ENCODE measurements at regions not wholly inside any gene's neighbourhood (a gene's known extent, or its start where the extent isn't known, plus 50 kb on each side); places are given as distances from the start of the nearest gene placed in this dataset.
"Not testable (repeated sequence)": the region's sequence is repeated elsewhere in the genome, so short reads cannot be mapped to it uniquely, and the experiment has no call there.

DNA sequence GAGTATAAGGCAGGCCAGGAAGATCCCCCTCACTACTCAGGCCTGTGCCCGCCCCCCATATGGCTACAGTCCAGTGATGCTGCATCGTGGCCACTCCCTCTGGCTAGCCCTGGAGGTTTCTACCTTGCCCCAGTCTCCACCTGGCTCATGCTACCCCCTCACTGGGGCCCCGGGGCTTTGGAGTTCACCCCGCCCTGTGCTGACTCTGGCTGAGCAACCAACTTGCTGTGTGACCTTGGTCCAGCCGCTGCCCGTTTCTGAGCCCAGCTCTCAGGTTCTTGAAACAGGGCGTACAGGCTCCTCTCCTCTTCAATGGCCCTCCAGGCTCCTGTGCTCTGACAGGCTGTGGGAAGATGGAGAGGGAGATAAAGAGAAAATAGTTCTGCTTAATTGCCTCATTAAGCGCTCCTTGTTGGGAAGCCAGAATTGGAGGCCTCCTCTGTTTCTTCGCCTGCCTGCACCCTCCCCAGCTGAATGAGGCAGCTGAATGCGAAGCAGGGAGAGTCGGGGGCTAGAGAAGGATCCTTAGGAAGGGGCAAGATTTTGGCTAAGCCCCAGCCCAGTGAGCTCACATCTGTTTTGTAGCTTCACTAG is 138.2 kb upstream of the NCOR2 start:
- peak; percentile 48 for DNase-seq

DNA sequence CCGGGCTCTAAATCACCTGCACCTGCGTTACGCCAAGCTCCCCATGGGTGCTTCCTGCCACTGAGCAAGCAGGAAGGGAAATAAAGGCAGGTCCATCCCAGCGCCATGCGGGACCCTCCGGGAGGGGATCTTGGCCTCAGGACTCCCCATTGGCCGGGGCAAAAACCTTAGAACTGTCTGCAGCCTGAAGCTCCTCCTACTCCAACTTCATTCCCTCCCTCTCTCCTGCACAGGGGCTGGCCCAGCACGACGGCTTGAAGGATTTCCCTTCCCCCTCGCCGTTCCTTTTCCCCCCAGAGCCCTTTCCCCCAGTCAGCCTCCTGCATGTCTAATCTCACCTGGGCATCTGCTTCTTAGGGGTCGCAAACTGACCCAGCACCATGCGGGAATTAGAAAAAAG is 137.2 kb upstream of the NCOR2 start:
- no peak for DNase-seq

DNA sequence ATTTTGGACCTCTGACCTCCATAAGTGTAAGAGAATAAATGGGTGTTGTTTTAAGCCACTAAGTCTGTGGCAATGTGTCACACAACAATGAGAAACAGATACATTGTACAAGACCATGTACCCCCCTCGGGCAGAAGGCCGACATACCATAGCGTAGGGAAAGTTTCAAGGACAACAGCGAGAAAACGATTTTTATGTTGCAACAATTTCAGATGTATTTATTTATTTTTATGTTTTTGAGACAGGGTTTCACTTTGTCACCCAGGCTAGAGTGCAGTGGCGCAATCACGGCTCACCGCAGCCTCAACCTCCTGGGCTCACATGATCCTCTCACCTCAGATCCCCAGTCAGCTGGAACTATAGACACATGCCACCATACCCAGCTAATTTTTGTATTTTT is 136.4 kb upstream of the NCOR2 start:
- no peak for DNase-seq

DNA sequence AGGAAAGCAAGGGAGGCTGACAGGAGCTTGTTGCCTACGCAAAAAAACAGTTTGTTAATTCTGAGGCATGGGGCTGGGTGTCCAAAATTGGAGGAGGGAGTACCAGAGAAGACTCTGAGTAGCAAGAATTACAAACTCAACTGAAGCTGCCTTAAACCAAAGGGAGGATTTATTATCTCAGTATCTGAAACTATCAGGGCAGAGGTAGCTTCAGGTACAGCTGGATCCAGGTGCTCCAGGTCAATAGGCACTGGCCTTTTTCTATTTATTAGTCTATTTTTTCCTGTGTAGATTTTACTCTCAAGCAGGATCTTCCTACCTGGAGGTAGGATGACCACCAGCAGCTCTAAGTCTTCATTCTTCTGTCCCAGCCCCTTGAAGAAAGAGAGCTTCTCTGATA is 135.3 kb upstream of the NCOR2 start:
- DNase-seq: no peak

DNA sequence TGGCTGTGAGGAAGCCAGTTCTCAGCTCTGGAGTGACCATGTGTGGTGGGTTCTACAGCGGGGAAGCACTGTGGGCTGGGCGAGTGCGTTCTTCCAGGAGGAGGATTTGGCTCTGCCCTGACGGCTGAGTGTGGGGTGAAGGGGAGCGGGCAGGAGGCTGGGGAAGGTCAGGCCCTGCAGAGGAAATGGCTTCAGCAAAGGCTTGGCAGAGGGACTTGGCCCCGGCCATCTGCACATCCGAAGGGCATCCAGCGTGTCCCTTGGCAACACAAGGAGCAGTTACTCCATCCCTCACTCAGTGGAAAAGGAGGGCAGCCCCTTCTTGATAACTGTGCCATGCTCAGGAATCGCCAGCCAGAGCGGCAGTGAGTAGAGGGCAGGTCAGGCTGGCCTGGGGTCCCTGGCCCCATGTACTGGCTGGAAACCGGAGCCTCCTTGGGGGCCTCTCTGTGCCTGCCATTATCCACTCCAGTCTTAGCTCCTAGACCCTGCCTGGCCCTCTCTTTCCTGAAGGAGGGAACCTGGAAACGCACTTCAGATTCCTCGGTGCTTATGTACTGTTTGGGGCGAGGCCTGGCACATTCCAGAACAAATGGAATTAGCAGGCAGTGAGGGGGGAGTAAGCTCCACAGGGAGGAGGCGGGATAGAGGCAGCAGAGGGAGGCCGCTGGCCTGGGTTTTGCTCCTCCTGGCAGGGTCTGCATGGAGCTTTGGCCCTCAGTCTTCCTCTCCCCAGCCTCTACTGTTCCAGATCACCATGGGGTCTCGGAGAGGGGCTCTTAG is 133.6 kb upstream of the NCOR2 start:
- DNase-seq: no peak

DNA sequence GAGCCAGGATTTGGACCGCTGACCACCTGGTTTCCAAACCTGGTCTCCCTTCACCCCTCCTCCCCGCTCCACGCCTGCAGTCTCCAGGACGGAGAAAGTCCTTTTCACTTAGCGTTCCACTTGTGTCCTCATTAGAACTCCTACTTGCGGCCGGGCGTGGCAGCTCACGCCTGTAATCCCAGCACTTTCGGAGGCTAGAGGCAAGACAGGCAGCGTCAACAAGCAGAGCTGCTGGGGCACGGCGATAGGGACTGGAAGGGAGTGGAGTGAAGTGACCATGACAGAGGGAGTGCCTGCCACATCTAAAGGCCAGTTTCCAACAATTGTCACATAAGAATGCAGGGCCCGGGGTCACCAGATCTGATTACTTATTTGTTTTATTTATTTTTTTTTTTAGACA is 132.5 kb upstream of the NCOR2 start:
- DNase-seq: no peak

DNA sequence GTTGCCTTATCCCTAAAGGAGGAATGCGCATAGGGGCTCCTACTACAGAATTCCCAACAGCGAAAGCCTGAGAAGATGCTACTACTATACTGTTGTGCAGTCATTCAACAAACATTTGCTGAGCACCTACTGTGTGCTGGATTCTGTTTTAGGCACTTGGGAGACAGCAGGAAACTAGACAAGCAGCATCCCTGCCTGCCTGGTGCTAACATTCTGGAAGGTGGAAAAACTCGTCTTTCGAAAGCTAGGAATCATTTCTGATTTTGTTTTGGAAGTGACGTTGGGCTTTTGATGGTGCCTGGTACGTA is 131.5 kb upstream of the NCOR2 start:
- DNase-seq: no peak

DNA sequence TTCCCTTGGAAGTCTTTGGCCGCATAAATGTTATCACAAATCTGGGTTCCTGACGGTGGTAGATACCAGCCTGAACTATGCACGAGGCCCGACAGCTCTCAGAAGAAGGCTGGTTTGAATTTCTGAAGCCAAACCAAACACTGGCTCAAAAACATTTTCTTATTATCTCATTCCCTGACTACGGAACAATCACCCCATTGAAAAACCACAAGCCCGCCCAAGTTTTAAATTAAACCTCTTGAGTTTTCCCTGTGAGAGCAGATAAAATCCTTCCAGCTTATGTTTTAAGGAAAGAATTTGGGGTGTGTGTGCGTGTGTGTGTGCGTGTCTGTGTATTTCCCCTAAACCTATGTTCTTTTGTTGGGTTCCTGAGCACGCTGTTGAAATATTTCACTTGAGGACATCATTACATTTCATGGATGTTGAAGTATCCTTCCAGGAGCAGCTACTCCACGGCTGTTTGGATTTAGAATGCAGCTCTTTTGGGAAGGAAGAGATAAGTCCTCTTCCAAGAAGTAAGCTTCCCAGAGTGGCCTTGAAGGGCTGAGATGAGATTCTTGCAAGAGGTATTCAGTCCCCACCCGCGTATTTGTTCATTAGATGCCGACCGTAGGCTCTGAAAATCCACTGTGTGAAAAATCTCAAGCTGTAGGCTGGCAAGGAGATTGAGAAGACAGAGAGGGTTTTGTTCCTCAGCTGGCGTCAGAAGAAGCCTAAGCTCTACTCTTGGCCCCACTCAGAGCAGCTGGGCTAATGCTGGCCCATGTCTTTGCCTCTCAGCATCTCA is 131.0 kb upstream of the NCOR2 start:
- DNase-seq: no peak

DNA sequence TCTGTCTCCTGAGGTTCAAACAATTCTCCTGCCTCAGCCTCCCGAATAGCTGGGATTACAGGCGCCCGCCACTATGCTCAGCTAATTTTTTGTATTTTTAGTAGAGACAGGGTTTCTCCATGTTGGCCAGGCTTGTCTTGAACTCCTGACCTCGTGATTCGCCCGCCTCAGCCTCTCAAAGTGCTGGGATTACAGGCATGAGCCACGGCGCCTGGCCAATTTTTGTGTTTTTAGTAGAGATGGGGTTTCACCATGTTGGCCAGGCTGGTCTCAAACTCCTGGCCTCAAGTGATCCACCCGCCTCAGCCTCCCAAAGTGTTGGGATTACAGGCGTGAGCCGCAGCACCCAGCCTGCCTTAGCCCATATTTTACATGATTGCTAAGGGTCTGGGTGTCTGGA is 130.3 kb upstream of the NCOR2 start:
- not testable (repeated sequence) for DNase-seq

DNA sequence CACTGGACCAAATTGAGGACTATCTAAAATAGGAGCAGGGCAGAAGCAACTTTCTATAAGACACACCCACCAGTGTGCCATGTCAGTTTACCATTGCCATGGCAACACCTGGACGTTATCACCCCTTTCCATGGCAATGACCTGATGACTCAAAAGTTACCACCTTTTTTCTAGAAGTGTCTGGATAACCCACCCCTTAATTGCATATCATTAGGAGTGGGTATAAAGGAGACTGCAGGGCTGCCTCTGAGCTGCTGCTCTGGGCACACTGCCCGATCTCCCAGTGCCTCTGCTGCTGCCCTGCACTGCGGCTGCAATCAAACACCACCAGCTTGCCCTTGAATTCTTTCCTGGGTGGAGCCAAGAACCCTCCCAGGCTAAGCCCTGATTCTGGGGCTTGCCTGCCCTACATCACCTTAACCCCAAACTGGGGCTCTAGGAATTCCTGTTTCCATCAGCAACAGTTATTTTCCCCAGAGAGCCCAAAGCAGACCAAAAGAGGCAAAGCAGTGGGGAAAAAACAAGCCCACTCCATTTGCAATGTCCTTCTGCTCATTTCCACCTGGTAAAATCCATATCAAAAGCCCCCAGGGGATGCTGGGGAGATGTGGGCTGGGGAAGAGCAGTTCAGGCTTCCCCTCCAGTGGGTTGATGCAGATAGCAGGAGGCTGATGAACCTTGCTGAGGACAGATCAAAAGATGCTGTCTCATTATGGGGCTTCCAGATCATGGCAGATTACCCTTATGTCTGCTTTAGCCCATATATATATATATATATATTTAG is 129.5 kb upstream of the NCOR2 start:
- no peak for DNase-seq

DNA sequence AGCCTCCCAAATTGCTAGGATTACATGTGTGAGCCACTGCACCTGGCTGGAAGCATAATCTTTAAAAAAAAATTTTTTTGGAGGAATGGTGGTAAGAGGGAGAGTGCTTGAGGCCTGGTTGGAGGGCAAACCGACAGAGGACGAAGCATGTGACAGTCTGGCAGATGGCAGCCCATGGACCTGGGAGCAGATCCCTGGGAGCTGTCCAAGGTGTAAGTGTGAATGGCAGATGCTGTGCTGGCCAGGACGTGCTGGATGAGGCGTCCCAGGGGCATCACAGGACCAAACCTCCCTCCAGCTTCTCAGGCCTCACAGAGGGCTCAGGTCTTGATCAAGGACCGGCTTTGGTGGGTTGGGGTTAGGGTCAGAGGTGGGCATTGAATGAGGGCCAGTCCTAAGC is 128.4 kb upstream of the NCOR2 start:
- no peak for DNase-seq

DNA sequence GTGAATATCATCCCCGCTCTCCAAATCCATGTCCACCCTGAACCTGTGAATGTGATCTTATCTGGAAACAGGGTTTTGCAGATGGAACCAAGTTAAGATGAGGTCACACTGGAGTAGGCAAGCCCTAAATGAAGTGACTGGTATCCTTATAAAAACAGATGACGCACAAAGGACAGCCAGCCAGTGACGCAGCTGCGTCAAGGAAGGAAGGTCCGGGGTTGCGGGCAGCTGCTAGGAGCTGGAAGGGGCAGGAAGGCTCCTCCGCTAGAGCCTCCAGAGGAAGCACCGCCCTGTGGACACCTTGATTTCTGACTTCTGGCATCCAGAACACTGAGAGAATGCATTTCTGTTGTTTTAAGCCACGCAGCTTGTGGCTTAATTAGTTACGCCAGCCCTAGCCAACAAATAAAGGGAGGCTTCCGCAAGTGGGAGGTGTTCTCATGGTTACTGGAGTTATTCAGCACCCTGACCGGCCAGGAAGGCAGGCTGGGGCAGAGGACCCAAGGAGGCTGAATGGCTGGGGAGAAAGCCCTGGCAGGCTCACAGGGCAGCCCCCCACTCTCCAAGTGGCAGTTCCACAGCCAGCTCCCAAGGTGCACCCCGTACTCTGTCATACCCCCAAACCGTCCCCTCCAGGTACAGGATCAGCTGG is 127.6 kb upstream of the NCOR2 start:
- no peak for DNase-seq

DNA sequence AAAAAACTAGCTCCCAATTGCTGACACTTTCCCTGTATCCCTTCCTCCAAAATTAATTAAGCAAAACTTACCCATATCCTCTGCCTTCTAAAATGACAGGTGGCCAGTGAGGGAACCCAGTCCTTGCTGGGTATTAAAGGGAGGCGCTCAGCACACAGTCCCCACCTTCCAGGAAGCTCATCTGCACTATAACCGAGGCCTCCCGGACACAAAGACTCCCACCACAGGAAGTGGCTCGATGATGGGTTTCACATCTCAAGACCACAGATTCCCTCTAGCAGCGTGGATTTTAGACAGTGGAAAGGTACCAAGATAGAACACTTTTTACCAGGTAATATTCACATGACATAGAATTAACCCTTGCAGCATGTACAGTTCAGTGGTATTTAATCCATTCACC is 126.8 kb upstream of the NCOR2 start:
- DNase-seq: no peak

DNA sequence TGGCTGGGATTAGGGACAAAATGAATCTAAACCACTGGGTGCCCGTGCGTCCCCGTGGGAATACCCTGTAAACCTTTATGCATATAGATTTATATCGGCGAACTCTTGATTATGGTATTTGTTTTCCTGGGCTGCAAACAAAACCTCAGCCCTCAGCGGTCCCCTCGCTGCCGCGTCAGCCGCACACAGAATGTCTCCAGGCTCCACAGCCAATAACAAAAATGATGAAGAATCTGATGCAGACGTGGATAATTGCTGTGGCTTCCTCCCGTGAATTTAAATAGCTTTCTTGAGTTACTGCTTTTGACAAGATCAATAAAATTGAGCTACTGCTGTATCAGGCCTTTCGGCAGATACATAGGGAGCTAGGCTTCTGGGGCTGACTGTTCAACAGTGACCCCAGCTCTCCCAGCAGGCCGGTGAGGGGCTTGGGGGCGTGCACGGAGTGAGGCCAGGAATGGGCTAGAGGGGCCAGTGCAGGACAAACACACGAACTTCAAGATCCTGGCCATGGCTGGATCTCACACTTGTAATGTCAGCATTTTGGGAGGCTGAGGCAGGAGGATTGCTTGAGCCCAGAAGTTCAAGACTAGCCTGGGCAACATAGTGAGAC is 125.8 kb upstream of the NCOR2 start:
- DNase-seq: no peak

DNA sequence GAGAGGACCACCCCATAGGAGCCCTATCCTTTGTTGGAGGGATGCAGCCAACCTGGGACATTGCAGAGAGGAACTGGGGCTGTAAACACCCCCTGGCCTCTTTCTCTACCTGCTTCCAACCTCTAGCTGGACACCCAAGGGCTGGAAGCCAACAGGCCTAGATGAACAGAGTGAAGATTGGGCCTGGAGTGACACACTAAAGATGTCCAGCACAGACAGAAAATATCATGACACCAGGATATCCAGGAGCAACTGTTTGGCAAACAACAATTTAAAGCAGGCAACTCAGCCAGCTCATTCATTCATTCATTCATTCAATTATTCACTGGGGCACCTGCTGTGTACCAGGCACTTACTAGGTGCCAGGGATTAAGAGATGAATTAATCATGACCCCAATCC is 125.0 kb upstream of the NCOR2 start:
- DNase-seq: no peak

DNA sequence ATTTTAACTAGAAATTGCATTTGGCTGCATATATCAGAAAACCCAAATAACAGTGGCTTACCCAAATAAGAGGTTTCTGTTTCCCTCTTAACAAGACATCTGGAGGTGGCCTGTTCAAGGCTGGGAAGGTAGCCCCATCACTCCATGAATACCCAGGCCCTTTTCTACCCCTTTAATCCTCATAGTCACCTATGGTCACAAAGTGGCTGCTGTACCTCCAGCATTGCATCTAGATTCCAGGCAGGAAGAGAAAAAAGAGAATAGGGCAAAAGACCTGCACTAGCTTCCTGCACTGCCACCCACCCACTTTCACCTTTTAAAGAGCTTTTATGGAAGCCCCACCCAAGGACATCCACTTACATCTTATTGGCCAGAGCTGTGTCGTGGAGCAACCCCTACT is 124.0 kb upstream of the NCOR2 start:
- DNase-seq: no peak

DNA sequence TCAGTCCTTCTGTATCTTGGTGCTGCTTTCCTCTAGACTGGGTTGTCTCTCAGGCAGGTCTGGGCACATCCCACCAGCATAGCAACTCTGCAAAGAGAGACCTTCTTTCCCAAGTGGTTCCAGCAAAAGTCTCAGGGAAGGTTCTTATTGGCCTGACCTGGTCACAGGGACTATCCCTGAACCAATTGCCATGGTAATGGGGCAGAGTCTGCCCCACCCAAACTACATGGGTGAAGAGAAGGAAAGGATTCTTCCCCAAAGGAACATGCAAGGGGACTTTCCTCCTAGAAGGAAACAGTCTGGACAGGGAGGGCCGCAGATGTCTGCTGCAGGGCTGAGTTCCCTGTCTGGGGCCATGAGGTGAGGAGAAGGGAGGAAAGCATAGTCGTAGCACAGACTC is 122.2 kb upstream of the NCOR2 start:
- no peak for DNase-seq

DNA sequence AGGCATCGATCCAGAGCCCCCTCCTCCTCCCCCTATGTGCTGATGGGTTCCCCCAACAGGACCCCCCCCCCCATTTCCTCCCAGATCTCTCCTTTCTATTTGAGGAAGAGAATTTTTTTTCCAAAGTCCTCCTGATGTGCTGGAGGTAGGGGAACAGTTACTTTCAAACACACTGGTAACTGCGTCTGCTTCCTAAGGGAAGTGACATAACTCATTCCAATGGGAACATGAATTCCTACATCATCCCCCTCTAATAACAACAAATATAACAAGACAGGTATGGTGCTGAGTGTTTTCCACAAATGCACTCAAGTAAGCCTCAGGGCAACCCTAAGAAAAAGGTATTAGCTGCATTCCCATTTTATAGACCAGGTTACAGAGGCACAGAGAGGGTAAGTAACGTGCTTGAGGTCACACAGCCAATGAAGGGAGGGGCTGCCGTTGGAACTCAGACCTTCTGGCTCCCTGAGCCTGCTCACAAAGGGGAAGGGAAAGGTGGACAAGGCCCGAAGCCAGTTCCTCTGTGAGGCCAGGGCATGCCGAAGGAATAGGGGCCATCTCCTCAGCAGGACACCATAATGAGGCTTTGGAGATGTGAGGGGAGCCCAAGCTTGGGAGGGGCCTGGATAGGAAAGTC is 121.1 kb upstream of the NCOR2 start:
- DNase-seq: no peak

DNA sequence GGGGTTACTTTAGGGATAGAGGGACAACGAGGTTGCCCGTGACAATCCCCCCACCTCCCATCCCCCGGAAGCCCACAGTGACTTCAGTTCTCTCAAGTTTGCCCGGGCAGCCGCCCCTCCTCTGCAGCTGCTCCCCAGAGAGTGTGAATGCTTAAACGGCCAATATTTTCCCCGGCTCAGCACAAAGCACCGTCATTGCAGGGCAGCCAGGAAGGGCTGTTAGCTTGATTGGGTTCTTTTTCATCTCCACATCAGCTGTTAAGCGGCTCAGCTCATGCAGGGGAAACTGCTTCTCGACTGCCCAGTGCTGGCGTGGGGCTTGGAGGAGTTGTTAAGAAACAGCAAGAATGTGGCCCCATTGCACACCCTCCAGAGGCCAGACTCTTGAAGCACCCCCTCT is 120.5 kb upstream of the NCOR2 start:
- DNase-seq: peak; percentile 44

DNA sequence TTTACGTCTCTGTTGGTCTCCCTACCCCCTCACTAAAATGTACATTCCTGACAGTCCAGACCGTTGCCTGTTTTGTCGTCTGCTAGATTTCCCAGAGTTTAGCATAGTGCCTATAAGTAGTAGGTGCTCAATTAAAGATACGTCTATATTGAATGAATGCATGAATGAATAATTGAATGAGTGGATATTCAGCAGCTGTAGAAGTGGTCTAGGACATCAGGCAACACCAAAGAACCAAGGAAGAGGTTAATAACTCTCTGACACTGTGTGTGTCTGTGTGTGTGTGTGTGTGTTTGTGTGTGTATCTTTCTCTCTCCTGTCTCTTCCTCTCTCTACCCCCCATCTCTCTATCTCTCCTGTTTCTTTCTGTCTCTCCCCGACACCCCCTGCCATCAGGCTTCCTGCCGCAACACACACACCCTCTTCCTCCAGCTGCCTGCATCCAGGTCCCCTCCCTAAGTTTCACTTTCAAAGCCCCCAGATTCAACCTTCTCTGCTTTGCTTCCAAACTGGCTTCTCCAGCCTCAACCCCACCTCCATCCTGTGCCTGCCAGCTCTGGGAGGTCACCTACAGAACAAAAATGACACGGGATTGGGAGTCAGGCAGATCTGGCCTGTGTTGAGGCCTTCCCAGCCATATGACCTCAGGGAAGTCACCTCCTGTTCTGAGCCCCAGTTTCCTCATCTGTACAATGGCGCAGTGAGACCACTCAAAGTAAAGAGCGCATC is 119.9 kb upstream of the NCOR2 start:
- DNase-seq: no peak

All from NCI-H1436 treated with DMSO at 0.1 percent for 48 hours (cell line).